Vagina (tissue), 2 donors: ENCODE measurements at regions not wholly inside any gene's neighbourhood (a gene's known extent, or its start where the extent isn't known, plus 50 kb on each side); places are given as distances from the start of the nearest gene placed in this dataset.

Experiments used
- CTCF ChIP-seq, 3 experiments: fragments of 450-650 bp in 2 of 3; fragments of 200-600 bp in 1 of 3; sonication (generic) in 1 of 3; IDR thresholded peaks; one replicate each; pipeline ENCODE4 v1.5.1; 2017 to 2019; ENCODE audit warnings: antibody characterized with exemption in 3 of 3, mild to moderate bottlenecking in 2 of 3, moderate library complexity in 2 of 3
- POLR2A ChIP-seq, 2 donors: fragments of 450-650 bp; IDR thresholded peaks; one replicate each; pipeline ENCODE4 v1.6.1; 2017; ENCODE audit warnings: antibody characterized with exemption in 2 of 2, mild to moderate bottlenecking in 2 of 2, moderate library complexity in 2 of 2
- POLR2AphosphoS5 ChIP-seq, 2 donors: sonication (generic); formaldehyde crosslinking; IDR thresholded peaks; one replicate each; pipeline ENCODE4 v1.9.0; 2017; ENCODE audit warnings: antibody characterized with exemption in 2 of 2, mild to moderate bottlenecking in 2 of 2, low read depth in 1 of 2; ENCODE audit not compliant: insufficient read depth in 1 of 2

GRCh38 chr2:42846026-42846425 is 53.6 kb upstream of the HAAO start:
- TF ChIP-seq CTCF (IDR thresholded peaks at IDR 0.05) (no peak), POLR2A (IDR thresholded peaks at IDR 0.05) (no peak), POLR2AphosphoS5 (IDR thresholded peaks at IDR 0.05; ENCODE audit: insufficient read depth in 1 of 2, low read depth in 1 of 2) (no peak)
